H9 (cell line): ENCODE measurements at regions not wholly inside any gene's neighbourhood (a gene's known extent, or its start where the extent isn't known, plus 50 kb on each side); places are given as distances from the start of the nearest gene placed in this dataset.

Source experiments
- DNase-seq: peaks from one replicate; pipeline ENCODE4 v3.0.0-alpha.2; 2017
- H2AFZ ChIP-seq: one replicate; pipeline ENCODE4 v1.6.1; 2013; ENCODE audit warnings: mild to moderate bottlenecking, low read length, control low read depth, moderate library complexity
- H2AK5ac ChIP-seq: 2 replicates; pipeline ENCODE4 v1.6.1; 2013; ENCODE audit warnings: low read length, control low read depth, mixed read lengths; ENCODE audit not compliant: insufficient read length
- H2BK120ac ChIP-seq: one replicate; pipeline ENCODE4 v1.6.1; 2013; ENCODE audit warnings: low read depth, mild to moderate bottlenecking, low read length, control low read depth, inconsistent platforms; ENCODE audit not compliant: poor library complexity, severe bottlenecking
- H2BK12ac ChIP-seq: 2 replicates; pipeline ENCODE4 v1.6.1; 2013; ENCODE audit warnings: low read length, control low read depth, mixed read lengths, low read depth; ENCODE audit not compliant: insufficient read length
- H2BK15ac ChIP-seq: 2 replicates; pipeline ENCODE4 v1.6.1; 2013; ENCODE audit warnings: low read depth, low read length, control low read depth
- H2BK20ac ChIP-seq: one replicate; pipeline ENCODE4 v1.6.1; 2013; ENCODE audit warnings: low read depth, mild to moderate bottlenecking, low read length, control low read depth, inconsistent platforms; ENCODE audit not compliant: poor library complexity, severe bottlenecking
- H2BK5ac ChIP-seq: 2 replicates; pipeline ENCODE4 v1.6.1; 2013; ENCODE audit warnings: low read length, control low read depth, mixed read lengths; ENCODE audit not compliant: insufficient read length
- H3K14ac ChIP-seq: 2 replicates; pipeline ENCODE4 v1.6.1; 2013; ENCODE audit warnings: low read length, control low read depth; ENCODE audit not compliant: insufficient read depth
- H3K18ac ChIP-seq: 2 replicates; pipeline ENCODE4 v1.6.1; 2013; ENCODE audit warnings: low read depth, mild to moderate bottlenecking, mixed read lengths, low read length, control low read depth; ENCODE audit not compliant: insufficient read length
- H3K23ac ChIP-seq: 2 replicates; pipeline ENCODE4 v1.6.1; 2013; ENCODE audit warnings: low read length, control low read depth, mixed read lengths, low read depth; ENCODE audit not compliant: insufficient read length
- H3K23me2 ChIP-seq: 2 replicates; pipeline ENCODE4 v1.6.1; 2013; ENCODE audit warnings: low read depth, mild to moderate bottlenecking, mixed read lengths, low read length, control low read depth; ENCODE audit not compliant: insufficient read length, poor library complexity, severe bottlenecking
- H3K27ac ChIP-seq: 2 replicates; pipeline ENCODE4 v1.5.1; 2013; ENCODE audit warnings: low read length, control low read depth, mixed read lengths, low read depth; ENCODE audit not compliant: insufficient read length
- H3K27me3 ChIP-seq: 2 replicates; pipeline ENCODE4 v1.6.1; 2013; ENCODE audit warnings: low read length, control low read depth, inconsistent platforms; ENCODE audit not compliant: insufficient read depth
- H3K4ac ChIP-seq: 2 replicates; pipeline ENCODE4 v1.6.1; 2013; ENCODE audit warnings: low read depth, mild to moderate bottlenecking, control low read depth, inconsistent platforms, low read length, moderate library complexity
- H3K4me1 ChIP-seq: 2 replicates; pipeline ENCODE4 v1.6.1; 2013; ENCODE audit warnings: low read length, control low read depth, inconsistent platforms; ENCODE audit not compliant: insufficient read depth
- H3K4me2 ChIP-seq: 2 replicates; pipeline ENCODE4 v1.6.1; 2013; ENCODE audit warnings: low read length, control low read depth, mixed read lengths; ENCODE audit not compliant: insufficient read length, insufficient read depth
- H3K56ac ChIP-seq: 2 replicates; pipeline ENCODE4 v1.6.1; 2013; ENCODE audit warnings: low read depth, mild to moderate bottlenecking, mixed read lengths, low read length, control low read depth; ENCODE audit not compliant: insufficient read length
- H3K79me1 ChIP-seq: 2 replicates; pipeline ENCODE4 v1.6.1; 2013; ENCODE audit warnings: low read depth, mild to moderate bottlenecking, moderate library complexity, low read length, control low read depth, inconsistent platforms; ENCODE audit not compliant: insufficient read depth, poor library complexity, severe bottlenecking
- H3K79me2 ChIP-seq: 2 replicates; pipeline ENCODE4 v1.6.1; 2013; ENCODE audit warnings: low read length, control low read depth, inconsistent platforms; ENCODE audit not compliant: insufficient read depth
- H3K9ac ChIP-seq: 2 replicates; pipeline ENCODE4 v1.6.1; 2013; ENCODE audit warnings: low read length, control low read depth, mixed read lengths; ENCODE audit not compliant: insufficient read length; ENCODE audit errors: extremely low read depth
- H3K9me3 ChIP-seq: one replicate; pipeline ENCODE4 v1.6.1; 2013; ENCODE audit warnings: low read depth, low read length, inconsistent platforms; ENCODE audit not compliant: control insufficient read depth
- H3T11ph ChIP-seq: one replicate; pipeline ENCODE4 v1.6.1; 2013; ENCODE audit warnings: mild to moderate bottlenecking, low read length, control low read depth, inconsistent platforms
- H4K20me1 ChIP-seq: one replicate; pipeline ENCODE4 v1.6.1; 2013; ENCODE audit not compliant: control insufficient read depth, insufficient read length, insufficient read depth
- H4K5ac ChIP-seq: 2 replicates; pipeline ENCODE4 v1.6.1; 2013; ENCODE audit warnings: low read depth, mild to moderate bottlenecking, mixed read lengths, low read length, control low read depth; ENCODE audit not compliant: insufficient read length
- H4K8ac ChIP-seq: replicated peaks from 2 replicates; pipeline ENCODE4 v1.6.1; 2013; ENCODE audit warnings: low read length, control low read depth, mixed read lengths, low read depth; ENCODE audit not compliant: insufficient read length
- H4K91ac ChIP-seq: 2 replicates; pipeline ENCODE4 v1.6.1; 2013; ENCODE audit warnings: low read depth, mild to moderate bottlenecking, moderate library complexity, mixed read lengths, low read length, control low read depth; ENCODE audit not compliant: insufficient read length
- H3K27ac Mint-ChIP-seq, 3 experiments: 2 replicates in 2 of 3; 3 replicates in 1 of 3; pipeline ENCODE4 v1.8.0; 2020 to 2021; ENCODE audit warnings: mixed read lengths in 3 of 3, mild to moderate bottlenecking in 1 of 3, moderate library complexity in 1 of 3
- H3K27me3 Mint-ChIP-seq: 2 replicates; pipeline ENCODE4 v1.8.0; 2021; ENCODE audit warnings: low read depth, mild to moderate bottlenecking, moderate library complexity, mixed read lengths
- H3K36me3 Mint-ChIP-seq, 3 experiments: 2 replicates in 2 of 3; 3 replicates in 1 of 3; pipeline ENCODE4 v1.8.0; 2020 to 2021; ENCODE audit warnings: low read depth in 3 of 3, mixed read lengths in 3 of 3; ENCODE audit not compliant: insufficient read depth in 1 of 3
- H3K4me1 Mint-ChIP-seq, 2 experiments: 2 replicates each; pipeline ENCODE4 v1.8.0; 2020; ENCODE audit warnings: mixed read lengths in 2 of 2
- H3K4me3 Mint-ChIP-seq, 2 experiments: 2 replicates in 1 of 2; 3 replicates in 1 of 2; pipeline ENCODE4 v1.8.0; 2020 to 2021; ENCODE audit warnings: mild to moderate bottlenecking in 2 of 2, mixed read lengths in 2 of 2, moderate library complexity in 1 of 2
- H3K9me3 Mint-ChIP-seq, 2 experiments: 2 replicates in 1 of 2; 3 replicates in 1 of 2; pipeline ENCODE4 v1.8.0; 2020; ENCODE audit warnings: mild to moderate bottlenecking in 2 of 2, mixed read lengths in 2 of 2, moderate library complexity in 1 of 2
- WGBS: extraction: QIAGEN DNeasy Blood & Tissue Kit; methylation state at CpG from one replicate; pipeline ENCODE4 v1.1.7; 2013; ENCODE audit warnings: missing lambda C conversion rate, low lambda C conversion rate, mixed read lengths; ENCODE audit not compliant: insufficient read length; ENCODE audit errors: extremely low coverage; 5-methylcytosine and 5-hydroxymethylcytosine counted together
- TF ChIP-seq, protein P1 (sequence below): fragments of 200-600 bp; sonication (generic); conservative IDR thresholded peaks from 3 replicates; pipeline ENCODE4 v1.8.0; 2021; ENCODE audit warnings: antibody characterized with exemption, mild to moderate bottlenecking

DNA sequence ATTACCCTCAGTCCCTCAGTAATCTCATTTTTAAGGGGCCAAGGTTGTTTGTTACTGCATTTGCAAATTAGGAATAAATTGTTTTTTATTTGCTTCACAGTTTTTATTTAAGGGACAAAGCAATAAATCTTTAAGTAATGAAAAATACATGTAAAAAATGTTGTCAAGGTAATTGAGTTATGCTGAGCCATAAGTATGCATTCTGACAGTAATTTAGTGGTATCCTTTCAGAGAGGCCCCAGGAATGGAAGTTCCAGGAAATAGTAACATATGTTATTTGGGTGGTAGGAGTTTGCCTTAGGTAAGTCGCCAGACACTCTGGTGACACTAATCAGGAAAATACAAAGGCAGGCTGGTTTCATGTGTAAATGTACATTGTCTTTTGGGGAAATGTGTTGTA lies 1787.9 kb upstream of the WWC1 start:
- Histone ChIP-seq H4K5ac (no peak overlapping the region), H3K23me2 (no peaks in the 10 kb centered on the region), H3K14ac (no peak overlapping the region), H2BK12ac (no peak overlapping the region), H3K79me2 (no peaks in the 10 kb centered on the region), H3K27me3 (no peaks in the 10 kb centered on the region), H3K23ac (no peak overlapping the region), H2BK5ac (no peak overlapping the region), H2BK20ac (no peak overlapping the region), H3K4ac (no peak overlapping the region), H4K91ac (no peak overlapping the region), H3K4me2 (no peak overlapping the region), H3K27ac (no peak overlapping the region), H2BK15ac (no peak overlapping the region), H3K18ac (no peak overlapping the region), H3K56ac (no peak overlapping the region), H3K9me3 (no peaks in the 10 kb centered on the region), H3K4me1 (no peaks in the 10 kb centered on the region), H2BK120ac (no peak overlapping the region), H3T11ph (no peak overlapping the region), H4K20me1 (no peaks in the 10 kb centered on the region), H2AK5ac (no peak overlapping the region), H3K79me1 (no peaks in the 10 kb centered on the region), H3K9ac (no peak overlapping the region), H4K8ac (no peak overlapping the region), H2AFZ (no peak overlapping the region)
- Mint-ChIP-seq H3K9me3 (no peaks in the 10 kb centered on the region), H3K4me3 (no peak overlapping the region), H3K36me3 (no peaks in the 10 kb centered on the region), H3K27ac (no peak overlapping the region), H3K4me1 (peaks cover 4 to 5% of the 10 kb centered on the region in 2 experiments), H3K27me3 (no peaks in the 10 kb centered on the region)
- TF ChIP-seq, protein P1, sequence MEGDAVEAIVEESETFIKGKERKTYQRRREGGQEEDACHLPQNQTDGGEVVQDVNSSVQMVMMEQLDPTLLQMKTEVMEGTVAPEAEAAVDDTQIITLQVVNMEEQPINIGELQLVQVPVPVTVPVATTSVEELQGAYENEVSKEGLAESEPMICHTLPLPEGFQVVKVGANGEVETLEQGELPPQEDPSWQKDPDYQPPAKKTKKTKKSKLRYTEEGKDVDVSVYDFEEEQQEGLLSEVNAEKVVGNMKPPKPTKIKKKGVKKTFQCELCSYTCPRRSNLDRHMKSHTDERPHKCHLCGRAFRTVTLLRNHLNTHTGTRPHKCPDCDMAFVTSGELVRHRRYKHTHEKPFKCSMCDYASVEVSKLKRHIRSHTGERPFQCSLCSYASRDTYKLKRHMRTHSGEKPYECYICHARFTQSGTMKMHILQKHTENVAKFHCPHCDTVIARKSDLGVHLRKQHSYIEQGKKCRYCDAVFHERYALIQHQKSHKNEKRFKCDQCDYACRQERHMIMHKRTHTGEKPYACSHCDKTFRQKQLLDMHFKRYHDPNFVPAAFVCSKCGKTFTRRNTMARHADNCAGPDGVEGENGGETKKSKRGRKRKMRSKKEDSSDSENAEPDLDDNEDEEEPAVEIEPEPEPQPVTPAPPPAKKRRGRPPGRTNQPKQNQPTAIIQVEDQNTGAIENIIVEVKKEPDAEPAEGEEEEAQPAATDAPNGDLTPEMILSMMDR, result no peak
- no peak for DNase-seq
- no CpG with 5 or more reads among the region's 1 CpG for WGBS
